ENCODE measurements at regions not wholly inside any gene's neighbourhood (a gene's known extent, or its start where the extent isn't known, plus 50 kb on each side); places are given as distances from the start of the nearest gene placed in this dataset.

DNA sequence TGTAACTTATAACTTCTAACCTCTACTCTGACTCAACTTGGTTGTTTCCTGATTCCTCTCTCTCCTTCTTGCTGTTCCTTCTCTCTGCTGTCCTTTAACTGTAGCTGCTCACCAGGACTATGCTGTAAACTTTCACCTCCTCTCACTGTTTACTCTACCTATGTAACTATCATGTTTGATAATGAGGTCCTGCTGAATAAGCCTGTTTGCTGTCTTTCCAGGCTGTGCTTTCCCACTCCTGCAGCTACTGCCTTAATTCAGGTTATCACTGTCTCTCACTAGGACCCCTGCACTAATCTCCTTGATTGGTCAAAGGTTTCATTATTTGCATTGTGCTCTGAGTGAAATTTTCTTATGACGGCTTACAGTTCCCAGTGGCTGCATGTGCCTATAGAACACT lies 633.9 kb upstream of the PTBP2 start:
- TF ChIP-seq, protein P1, sequence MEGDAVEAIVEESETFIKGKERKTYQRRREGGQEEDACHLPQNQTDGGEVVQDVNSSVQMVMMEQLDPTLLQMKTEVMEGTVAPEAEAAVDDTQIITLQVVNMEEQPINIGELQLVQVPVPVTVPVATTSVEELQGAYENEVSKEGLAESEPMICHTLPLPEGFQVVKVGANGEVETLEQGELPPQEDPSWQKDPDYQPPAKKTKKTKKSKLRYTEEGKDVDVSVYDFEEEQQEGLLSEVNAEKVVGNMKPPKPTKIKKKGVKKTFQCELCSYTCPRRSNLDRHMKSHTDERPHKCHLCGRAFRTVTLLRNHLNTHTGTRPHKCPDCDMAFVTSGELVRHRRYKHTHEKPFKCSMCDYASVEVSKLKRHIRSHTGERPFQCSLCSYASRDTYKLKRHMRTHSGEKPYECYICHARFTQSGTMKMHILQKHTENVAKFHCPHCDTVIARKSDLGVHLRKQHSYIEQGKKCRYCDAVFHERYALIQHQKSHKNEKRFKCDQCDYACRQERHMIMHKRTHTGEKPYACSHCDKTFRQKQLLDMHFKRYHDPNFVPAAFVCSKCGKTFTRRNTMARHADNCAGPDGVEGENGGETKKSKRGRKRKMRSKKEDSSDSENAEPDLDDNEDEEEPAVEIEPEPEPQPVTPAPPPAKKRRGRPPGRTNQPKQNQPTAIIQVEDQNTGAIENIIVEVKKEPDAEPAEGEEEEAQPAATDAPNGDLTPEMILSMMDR (tag by site-specific recombination; IDR thresholded peaks at IDR 0.05): no peak
- TF ChIP-seq REST (tag by site-specific recombination; IDR thresholded peaks at IDR 0.05) (no peak), ZNF341 (tag by site-specific recombination; IDR thresholded peaks at IDR 0.05; ENCODE audit: low read depth) (no peak), TRIM28 (IDR thresholded peaks at IDR 0.05; ENCODE audit: borderline replicate concordance, low read length) (no peak)

All from HEK293 (cell line).